GM21526 (cell line): ENCODE measurements at regions not wholly inside any gene's neighbourhood (a gene's known extent, or its start where the extent isn't known, plus 50 kb on each side); places are given as distances from the start of the nearest gene placed in this dataset.

Experiments used
- ATAC-seq: cut with Tn5 transposase; IDR thresholded peaks from one replicate; pipeline ENCODE4 v1.9.1; 2021; ENCODE audit warnings: moderate library complexity; ENCODE audit not compliant: unreplicated experiment, low FRiP score

DNA sequence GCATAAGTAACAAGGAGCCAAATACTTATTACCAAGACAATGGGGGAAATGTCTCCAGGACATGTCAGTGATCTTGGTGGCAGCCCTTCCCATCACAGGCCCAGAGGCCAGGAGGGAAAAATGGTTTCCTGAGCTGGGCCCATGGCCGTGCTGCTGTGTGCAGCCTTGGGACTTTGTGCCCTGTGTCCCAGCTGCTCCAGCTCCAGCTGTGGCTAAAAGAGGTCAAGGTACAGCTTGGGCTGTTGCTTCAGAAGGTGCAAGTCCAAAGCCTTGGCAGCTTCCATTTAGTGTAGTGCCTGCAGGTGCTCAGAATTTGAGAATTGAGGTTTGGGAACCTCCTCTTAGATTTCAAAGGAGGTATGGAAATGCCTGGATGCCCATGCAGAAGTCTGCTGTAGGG is 212.3 kb upstream of the DCN start:
- ATAC-seq, result no peak

DNA sequence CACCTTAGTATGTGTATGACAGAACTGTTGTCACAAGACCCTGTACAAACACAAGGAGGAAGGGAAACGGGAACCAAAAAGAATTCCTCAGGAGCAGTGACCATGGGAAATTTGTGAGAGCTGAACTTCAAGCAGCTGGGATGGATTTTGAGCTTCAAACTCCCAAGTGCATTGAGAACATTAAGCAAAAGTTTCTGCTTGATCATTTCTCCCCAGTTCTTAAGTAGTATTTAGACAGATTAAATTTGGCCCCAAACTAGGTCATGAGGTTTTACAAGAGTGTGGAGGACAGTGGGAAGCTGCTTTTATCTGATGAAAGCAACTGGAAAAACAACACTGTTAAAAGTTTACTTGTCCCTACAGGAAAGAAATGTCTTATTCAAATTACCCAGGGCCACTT is 206.0 kb upstream of the DCN start:
- no peak for ATAC-seq

DNA sequence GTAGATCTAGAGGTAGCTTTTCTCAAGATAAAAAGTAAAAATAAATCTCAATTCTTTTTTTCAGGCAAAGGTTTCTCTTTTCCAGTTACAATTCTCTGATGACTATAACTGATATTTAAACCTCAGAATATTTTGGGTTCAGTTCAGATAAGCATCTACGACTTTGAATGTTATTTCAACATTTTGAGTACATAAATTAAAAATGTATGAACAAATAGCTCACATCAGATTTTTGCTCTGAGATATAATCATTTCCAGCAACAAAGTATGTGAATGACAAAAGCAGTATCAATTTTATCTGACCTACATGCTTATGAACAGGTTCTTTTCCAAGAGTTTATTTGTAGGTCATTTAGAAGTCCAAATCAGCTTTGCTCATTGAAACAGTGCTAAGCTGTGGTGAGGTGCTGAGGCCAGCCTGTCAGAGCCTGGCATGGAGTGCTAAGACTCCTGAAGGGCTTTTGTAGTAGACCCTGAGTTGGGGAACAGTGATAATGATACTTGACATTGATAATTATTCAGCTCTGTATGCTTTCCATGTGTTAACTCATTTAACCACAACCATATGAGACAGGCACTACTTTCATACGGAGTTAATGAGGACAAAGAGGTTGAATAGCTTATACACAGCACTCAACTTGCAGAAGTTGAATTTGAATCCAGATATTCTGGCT is 205.0 kb upstream of the DCN start:
- ATAC-seq, result no peak

DNA sequence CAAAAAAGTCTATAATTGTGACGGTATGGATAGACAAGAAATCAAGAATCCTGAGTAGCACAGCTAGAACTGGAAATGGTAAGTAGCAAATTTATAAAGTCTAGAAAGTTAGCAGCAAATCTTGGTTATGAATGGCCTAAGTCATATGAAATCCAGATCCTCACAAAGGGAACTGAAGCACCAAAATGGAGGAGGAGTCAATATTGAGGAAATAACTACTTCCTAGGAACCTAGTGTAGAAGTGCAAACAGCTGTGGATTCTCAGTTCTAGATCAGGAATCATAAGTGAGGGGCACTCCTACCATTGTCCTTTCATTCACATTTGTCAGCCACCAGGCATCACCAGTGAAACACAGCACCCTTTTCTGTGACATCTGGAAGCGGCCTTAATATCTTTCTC is 202.2 kb upstream of the DCN start:
- no peak for ATAC-seq

DNA sequence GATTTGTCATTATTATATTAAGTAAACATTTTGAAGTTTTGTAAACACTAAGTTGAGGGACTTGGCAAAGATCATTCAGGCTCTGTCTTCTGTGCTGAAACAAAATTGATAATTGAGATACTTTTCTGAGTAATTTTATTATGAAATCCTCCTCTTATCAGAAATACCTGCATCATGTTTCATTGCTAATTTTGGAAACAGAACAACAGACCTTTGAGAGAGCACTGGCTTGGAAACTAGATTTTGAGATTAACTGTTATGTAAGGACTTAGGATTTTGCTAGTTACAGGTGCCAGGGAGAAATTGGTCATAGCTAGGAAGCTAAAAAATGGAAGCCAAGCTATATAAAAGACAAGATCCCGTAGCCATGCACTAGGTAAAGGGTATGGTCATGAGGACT is 201.7 kb upstream of the DCN start:
- no peak for ATAC-seq

DNA sequence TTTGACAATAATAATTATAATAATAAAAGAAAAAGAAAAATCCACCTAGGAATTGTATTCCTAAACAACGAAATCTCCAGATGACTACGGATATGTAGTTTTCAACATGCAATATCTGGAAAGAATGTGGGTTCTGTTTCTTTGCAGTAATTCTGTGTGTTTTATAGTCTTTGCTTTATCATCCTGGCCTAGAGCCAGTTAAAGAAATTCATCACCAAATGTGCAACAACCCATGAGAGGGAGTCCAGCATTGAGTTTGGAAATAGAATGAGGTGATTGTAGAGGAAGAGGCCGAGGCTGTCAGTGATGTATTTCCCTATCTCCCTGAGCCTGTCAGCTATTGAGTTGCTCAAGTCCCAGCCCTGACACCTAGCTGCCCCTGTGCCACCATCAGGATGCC is 200.5 kb upstream of the DCN start:
- ATAC-seq, result no peak

DNA sequence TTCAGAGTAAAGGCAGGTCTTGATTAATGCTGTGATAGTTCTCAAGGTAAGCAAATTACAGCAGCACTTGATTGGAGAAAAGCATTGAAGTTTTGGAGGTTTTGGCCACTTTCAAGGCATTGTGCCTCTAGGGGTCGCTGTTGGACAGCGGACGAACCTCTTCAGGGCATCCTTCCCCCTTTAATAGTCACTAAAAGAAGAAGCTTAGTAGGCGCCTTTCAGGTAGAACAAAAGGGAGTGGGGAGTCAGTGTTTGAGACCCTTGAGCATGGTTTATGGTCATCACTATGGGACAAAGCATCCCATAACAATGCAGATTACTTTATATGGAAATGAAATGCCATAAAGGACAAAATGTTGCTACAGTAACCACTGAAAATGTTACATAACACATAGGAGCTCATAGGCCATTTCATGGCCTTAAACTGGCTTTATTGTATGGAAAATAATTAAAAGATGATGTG is 199.5 kb upstream of the DCN start:
- peak; percentile 86 for ATAC-seq

DNA sequence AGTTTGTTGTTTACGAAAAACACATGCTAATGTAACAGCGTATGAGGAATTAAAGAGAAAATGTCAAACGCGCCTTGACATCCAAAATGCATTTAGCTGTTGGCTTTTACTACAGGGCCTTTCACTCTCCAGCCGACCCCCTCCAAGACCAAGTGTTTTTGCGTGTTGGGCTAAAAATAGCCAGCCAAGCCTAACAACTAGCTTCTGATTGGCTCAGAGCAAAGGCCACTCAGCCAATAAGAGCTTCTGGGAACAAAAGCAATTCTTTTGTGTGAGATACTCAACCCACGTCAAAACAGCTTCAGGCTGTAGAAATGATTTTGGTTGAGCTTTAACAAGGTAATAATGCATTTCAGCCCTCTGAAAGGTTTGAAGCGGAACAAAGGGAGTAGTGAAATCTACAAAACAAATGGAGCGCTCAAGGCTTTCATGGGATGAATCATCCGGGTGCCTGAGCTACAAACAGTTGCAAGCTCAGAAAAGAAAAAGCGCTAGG is 198.7 kb upstream of the DCN start:
- peak; percentile 72 for ATAC-seq

DNA sequence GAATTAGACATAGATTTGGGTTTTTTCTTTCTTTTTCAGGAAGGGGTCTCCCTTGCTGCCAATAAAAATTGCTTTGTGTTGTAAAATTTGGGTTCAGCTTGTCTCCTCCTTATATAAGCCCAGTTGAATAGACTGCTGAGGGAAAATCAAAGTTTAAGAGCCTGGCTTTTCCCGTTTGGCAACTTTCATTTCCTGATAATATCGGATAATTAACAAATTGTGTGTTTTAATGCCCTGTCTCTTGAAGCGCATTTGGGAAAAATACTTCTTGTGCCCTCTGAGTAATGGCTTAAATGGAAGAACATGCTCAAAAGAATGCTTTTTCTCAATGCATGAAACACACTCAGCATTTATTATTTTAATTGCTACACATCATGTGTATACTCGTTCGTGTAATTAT is 198.0 kb upstream of the DCN start:
- no peak for ATAC-seq

DNA sequence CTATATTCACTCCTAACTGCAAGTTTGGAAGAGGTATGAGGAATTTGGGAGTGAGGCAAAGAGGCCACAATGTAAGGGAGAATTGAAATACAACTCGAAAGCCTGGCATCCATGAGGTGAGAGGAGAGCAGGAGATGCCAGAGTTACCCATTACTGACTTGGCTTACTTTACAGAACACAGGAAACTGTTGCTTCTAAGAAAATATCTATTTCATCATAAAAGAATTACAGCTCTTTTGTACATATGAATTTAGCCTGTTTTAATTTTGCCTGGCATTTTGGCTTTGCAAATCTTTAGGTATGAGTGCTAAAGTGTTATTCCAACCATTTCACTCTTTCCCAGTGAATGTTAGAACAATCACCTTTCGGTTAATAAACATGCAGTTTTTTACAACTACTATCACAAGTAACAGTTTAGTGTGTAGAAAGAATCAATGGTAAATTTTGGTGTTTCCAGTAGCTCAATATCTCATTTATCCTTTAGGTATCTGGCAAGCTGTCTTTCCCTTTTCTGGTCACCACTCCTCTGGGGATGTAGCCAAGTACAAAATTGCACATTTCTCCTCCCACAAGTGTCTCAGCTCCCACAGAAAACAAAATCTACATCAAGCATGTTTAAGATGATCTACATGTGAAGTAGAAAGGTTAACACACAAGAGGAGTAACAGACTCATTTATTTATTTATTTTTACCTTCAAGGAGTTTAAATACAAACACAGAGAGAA is 196.6 kb upstream of the DCN start:
- no peak for ATAC-seq

DNA sequence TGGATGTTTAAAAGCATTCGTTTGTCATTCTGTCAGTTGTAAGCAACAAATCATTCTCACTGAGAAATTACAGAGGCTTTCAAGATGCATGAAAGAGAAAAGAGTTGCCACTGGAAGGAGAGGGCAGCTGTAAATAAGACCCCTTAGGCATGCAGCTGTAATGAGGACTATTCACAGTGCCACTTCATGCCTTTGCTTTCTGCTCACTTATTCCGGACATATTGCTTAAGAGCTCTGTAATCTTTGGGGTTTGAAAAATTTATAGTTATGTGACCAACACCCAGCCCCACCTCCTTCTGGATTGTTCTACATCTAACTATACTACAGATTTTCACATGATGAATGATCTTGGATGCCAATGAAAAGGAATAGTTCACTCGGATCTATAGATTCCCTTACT is 194.8 kb upstream of the DCN start:
- no peak for ATAC-seq

DNA sequence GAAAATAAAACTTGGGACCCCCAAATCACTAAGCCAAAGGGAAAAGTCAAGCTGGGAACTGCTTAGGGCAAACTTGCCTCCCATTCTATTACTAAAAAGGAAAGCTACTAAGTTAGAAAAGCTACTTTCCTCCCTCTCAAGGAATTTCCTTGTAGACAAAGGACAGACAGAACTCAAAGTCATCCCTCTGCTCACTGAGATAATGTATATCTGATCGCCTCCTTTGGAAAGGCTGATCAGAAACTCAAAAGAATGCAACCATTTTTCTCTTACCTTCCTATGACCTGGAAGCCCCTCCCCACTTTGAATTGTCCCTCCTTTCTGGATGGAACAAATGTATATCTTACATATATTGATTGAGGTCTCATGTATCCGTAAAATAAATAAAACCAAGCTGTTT is 190.5 kb upstream of the DCN start:
- ATAC-seq, result no peak

DNA sequence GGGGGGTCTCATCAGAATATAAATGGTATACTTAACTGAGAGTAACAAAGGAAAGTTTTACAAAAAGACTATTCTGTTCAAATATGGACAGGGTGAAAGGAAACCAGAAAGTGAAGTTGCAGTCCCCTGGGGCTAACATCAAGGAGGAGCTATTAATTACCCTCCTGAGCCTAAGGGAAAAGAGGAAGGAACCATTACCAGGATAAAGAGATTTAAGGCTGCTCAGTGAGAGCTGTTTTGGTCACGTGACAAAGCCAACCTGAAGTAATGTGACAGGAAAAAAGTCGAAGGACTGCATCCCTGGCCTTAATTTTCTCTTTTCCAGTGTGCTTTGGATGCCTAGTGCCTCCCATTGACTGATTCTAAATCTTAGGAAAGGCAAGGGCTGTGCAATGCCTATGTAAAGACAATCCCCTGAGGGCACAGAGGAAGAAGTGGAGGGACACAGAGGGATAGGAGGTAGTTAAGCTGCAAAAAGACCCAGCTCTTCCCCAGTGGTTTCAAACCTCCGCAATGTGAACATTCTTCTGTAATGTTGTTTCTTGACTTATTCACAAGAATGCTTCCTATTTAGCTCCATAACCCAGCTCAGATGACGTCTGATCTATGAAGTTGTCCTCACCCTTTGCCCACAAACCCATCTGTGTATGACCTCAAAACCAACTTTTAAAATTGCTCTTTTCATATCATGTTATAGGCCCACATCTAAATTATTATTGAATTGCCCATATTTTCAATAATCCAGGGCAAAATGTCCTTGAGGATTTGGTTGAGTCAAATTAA is 187.7 kb upstream of the DCN start:
- ATAC-seq, result no peak

DNA sequence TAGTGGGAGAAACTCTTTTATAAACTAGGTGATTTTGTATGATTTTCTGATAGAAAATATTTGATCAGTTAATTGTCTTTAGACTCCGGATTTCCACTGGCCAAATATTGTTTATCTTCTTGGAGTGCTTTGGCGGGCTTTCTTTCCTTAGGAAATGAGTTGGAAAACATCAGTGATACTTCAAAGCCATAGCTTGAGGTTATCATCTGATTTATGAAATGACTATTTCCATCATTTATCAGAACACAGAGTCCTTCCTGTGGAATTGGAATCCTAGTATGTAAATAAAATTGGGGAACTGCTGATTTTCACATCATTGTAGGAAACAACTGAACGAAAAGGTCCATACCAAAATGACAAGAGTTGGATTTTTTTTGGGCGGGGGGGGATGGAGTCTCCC is 186.0 kb upstream of the DCN start:
- ATAC-seq, result no peak

DNA sequence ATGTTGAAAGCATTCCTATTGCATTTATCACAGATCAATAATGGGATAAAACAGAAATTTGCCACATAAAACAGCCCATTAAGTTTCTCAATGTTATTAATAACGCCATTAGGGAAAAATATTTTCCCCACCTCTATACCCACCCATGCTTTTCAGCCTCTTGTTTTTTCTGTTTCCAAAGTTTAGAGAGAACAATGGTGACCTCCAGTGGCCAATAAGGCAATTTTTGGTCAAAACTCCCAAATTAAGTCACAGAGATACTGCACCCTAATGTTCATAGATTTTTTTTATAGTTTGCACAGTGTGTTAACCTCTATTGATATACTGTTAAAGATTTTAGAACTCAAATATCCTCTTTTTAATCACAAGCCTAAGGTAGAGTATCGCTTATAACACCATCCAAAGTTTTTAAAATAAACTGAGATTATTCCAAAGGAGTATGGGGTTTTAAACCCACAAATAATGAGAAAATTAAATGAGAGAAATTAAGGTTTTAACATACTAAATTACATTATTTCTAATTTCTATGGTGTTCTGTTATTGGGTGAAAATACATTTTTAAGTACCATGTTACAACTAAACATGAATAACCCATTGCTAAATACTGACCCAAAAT is 184.7 kb upstream of the DCN start:
- ATAC-seq, result no peak

DNA sequence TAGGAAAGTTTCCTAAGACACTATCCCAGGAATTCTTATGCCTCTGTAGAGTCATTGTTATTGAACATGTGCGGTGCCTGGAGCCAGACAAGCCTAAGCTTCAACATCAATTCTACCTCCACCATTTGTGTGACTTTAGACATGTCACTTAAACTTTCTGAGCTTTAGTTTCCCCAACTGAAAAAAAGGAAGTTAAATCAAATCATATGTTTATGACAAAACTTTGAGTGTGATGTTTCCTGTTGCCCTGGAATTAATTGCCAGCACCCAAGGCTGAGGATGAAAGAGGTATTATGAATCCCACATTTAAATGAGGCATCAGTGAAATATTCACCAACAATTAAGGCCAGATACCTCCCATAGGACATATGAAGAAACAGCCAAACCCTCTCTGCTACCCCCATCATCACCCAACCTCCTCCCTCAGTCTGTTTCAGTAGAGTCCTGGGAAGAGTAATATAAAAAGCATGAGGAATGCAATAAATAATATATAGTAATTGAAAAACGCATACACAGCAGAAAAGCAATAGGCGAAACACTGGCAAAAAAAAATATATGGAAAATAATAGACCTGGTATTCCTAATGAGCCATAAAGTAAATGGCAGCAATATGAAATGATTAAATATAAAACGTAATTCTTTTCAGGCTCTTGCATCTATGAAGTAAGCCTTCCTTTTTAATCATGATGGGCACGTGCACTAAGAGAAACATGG is 182.0 kb upstream of the DCN start:
- ATAC-seq, result no peak

DNA sequence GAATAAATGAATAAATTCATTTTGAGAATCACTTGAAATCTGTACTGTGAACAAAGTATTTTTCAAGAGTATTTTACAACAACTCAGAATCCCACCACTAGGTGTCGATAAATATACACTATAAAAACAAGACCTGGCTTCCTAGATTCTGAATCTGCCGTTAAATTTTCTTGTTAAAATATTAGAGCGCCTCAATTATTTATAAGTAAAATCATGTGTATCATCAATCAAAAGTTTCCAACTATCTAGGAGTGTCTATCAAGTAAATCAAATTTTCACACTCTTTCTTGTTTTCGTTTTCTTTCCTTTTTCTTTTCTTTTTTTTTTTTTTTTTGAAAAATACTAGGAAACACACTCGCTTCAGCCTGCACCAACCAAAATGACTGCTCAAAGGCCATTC is 179.2 kb upstream of the DCN start:
- ATAC-seq, result no peak

DNA sequence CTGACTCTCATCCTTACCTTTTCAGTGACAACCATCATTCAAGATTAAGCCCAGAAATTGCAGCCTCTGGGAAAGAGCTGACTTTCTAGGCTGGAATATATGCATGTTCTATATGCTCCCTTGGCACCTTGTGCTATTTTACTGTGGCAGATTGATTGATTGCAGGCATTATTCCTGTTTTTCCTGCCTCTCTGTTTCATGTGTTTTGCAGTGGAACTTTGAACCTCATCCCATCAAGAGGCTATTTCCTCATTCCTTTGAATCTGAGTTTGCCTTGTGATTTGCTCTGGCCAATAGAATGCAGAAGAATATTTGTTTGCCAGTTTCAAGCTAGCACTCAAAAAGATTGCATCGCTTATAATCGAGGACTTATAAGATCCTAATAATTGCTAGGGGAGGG is 174.8 kb upstream of the DCN start:
- no peak for ATAC-seq

DNA sequence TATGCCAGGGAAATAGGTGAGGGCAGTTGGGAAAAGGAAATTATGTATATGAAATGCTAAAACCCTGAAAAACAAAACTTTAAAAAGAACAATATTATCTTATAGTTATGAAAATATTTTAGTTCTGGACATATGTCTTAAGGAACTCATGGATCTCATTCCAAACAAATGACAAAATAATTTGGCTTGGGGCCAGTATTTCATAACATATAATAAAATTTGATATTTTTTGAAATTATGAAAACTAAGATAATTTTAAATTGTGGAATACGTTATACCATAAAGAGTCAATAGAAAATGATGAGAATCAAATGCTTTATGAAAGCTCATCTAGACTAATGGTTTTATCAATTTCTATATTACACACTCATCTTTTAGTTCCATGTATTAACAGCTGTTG is 173.8 kb upstream of the DCN start:
- no peak for ATAC-seq
